H9 (cell line): ENCODE measurements at regions not wholly inside any gene's neighbourhood (a gene's known extent, or its start where the extent isn't known, plus 50 kb on each side); places are given as distances from the start of the nearest gene placed in this dataset.

Experiments used
- DNase-seq: peaks from one replicate; pipeline ENCODE4 v3.0.0-alpha.2; 2017
- H2AFZ ChIP-seq: one replicate; pipeline ENCODE4 v1.6.1; 2013; ENCODE audit warnings: mild to moderate bottlenecking, low read length, control low read depth, moderate library complexity
- H2AK5ac ChIP-seq: 2 replicates; pipeline ENCODE4 v1.6.1; 2013; ENCODE audit warnings: low read length, control low read depth, mixed read lengths; ENCODE audit not compliant: insufficient read length
- H2BK120ac ChIP-seq: one replicate; pipeline ENCODE4 v1.6.1; 2013; ENCODE audit warnings: low read depth, mild to moderate bottlenecking, low read length, control low read depth, inconsistent platforms; ENCODE audit not compliant: poor library complexity, severe bottlenecking
- H2BK12ac ChIP-seq: 2 replicates; pipeline ENCODE4 v1.6.1; 2013; ENCODE audit warnings: low read length, control low read depth, mixed read lengths, low read depth; ENCODE audit not compliant: insufficient read length
- H2BK15ac ChIP-seq: 2 replicates; pipeline ENCODE4 v1.6.1; 2013; ENCODE audit warnings: low read depth, low read length, control low read depth
- H2BK20ac ChIP-seq: one replicate; pipeline ENCODE4 v1.6.1; 2013; ENCODE audit warnings: low read depth, mild to moderate bottlenecking, low read length, control low read depth, inconsistent platforms; ENCODE audit not compliant: poor library complexity, severe bottlenecking
- H2BK5ac ChIP-seq: 2 replicates; pipeline ENCODE4 v1.6.1; 2013; ENCODE audit warnings: low read length, control low read depth, mixed read lengths; ENCODE audit not compliant: insufficient read length
- H3K14ac ChIP-seq: 2 replicates; pipeline ENCODE4 v1.6.1; 2013; ENCODE audit warnings: low read length, control low read depth; ENCODE audit not compliant: insufficient read depth
- H3K18ac ChIP-seq: 2 replicates; pipeline ENCODE4 v1.6.1; 2013; ENCODE audit warnings: low read depth, mild to moderate bottlenecking, mixed read lengths, low read length, control low read depth; ENCODE audit not compliant: insufficient read length
- H3K23ac ChIP-seq: 2 replicates; pipeline ENCODE4 v1.6.1; 2013; ENCODE audit warnings: low read length, control low read depth, mixed read lengths, low read depth; ENCODE audit not compliant: insufficient read length
- H3K23me2 ChIP-seq: 2 replicates; pipeline ENCODE4 v1.6.1; 2013; ENCODE audit warnings: low read depth, mild to moderate bottlenecking, mixed read lengths, low read length, control low read depth; ENCODE audit not compliant: insufficient read length, poor library complexity, severe bottlenecking
- H3K27ac ChIP-seq: 2 replicates; pipeline ENCODE4 v1.5.1; 2013; ENCODE audit warnings: low read length, control low read depth, mixed read lengths, low read depth; ENCODE audit not compliant: insufficient read length
- H3K27me3 ChIP-seq: 2 replicates; pipeline ENCODE4 v1.6.1; 2013; ENCODE audit warnings: low read length, control low read depth, inconsistent platforms; ENCODE audit not compliant: insufficient read depth
- H3K4ac ChIP-seq: 2 replicates; pipeline ENCODE4 v1.6.1; 2013; ENCODE audit warnings: low read depth, mild to moderate bottlenecking, control low read depth, inconsistent platforms, low read length, moderate library complexity
- H3K4me1 ChIP-seq: 2 replicates; pipeline ENCODE4 v1.6.1; 2013; ENCODE audit warnings: low read length, control low read depth, inconsistent platforms; ENCODE audit not compliant: insufficient read depth
- H3K4me2 ChIP-seq: 2 replicates; pipeline ENCODE4 v1.6.1; 2013; ENCODE audit warnings: low read length, control low read depth, mixed read lengths; ENCODE audit not compliant: insufficient read length, insufficient read depth
- H3K56ac ChIP-seq: 2 replicates; pipeline ENCODE4 v1.6.1; 2013; ENCODE audit warnings: low read depth, mild to moderate bottlenecking, mixed read lengths, low read length, control low read depth; ENCODE audit not compliant: insufficient read length
- H3K79me1 ChIP-seq: 2 replicates; pipeline ENCODE4 v1.6.1; 2013; ENCODE audit warnings: low read depth, mild to moderate bottlenecking, moderate library complexity, low read length, control low read depth, inconsistent platforms; ENCODE audit not compliant: insufficient read depth, poor library complexity, severe bottlenecking
- H3K79me2 ChIP-seq: 2 replicates; pipeline ENCODE4 v1.6.1; 2013; ENCODE audit warnings: low read length, control low read depth, inconsistent platforms; ENCODE audit not compliant: insufficient read depth
- H3K9ac ChIP-seq: 2 replicates; pipeline ENCODE4 v1.6.1; 2013; ENCODE audit warnings: low read length, control low read depth, mixed read lengths; ENCODE audit not compliant: insufficient read length; ENCODE audit errors: extremely low read depth
- H3K9me3 ChIP-seq: one replicate; pipeline ENCODE4 v1.6.1; 2013; ENCODE audit warnings: low read depth, low read length, inconsistent platforms; ENCODE audit not compliant: control insufficient read depth
- H3T11ph ChIP-seq: one replicate; pipeline ENCODE4 v1.6.1; 2013; ENCODE audit warnings: mild to moderate bottlenecking, low read length, control low read depth, inconsistent platforms
- H4K20me1 ChIP-seq: one replicate; pipeline ENCODE4 v1.6.1; 2013; ENCODE audit not compliant: control insufficient read depth, insufficient read length, insufficient read depth
- H4K5ac ChIP-seq: 2 replicates; pipeline ENCODE4 v1.6.1; 2013; ENCODE audit warnings: low read depth, mild to moderate bottlenecking, mixed read lengths, low read length, control low read depth; ENCODE audit not compliant: insufficient read length
- H4K8ac ChIP-seq: replicated peaks from 2 replicates; pipeline ENCODE4 v1.6.1; 2013; ENCODE audit warnings: low read length, control low read depth, mixed read lengths, low read depth; ENCODE audit not compliant: insufficient read length
- H4K91ac ChIP-seq: 2 replicates; pipeline ENCODE4 v1.6.1; 2013; ENCODE audit warnings: low read depth, mild to moderate bottlenecking, moderate library complexity, mixed read lengths, low read length, control low read depth; ENCODE audit not compliant: insufficient read length
- H3K27ac Mint-ChIP-seq, 3 experiments: 2 replicates in 2 of 3; 3 replicates in 1 of 3; pipeline ENCODE4 v1.8.0; 2020 to 2021; ENCODE audit warnings: mixed read lengths in 3 of 3, mild to moderate bottlenecking in 1 of 3, moderate library complexity in 1 of 3
- H3K27me3 Mint-ChIP-seq: 2 replicates; pipeline ENCODE4 v1.8.0; 2021; ENCODE audit warnings: low read depth, mild to moderate bottlenecking, moderate library complexity, mixed read lengths
- H3K36me3 Mint-ChIP-seq, 3 experiments: 2 replicates in 2 of 3; 3 replicates in 1 of 3; pipeline ENCODE4 v1.8.0; 2020 to 2021; ENCODE audit warnings: low read depth in 3 of 3, mixed read lengths in 3 of 3; ENCODE audit not compliant: insufficient read depth in 1 of 3
- H3K4me1 Mint-ChIP-seq, 2 experiments: 2 replicates each; pipeline ENCODE4 v1.8.0; 2020; ENCODE audit warnings: mixed read lengths in 2 of 2
- H3K4me3 Mint-ChIP-seq, 2 experiments: 2 replicates in 1 of 2; 3 replicates in 1 of 2; pipeline ENCODE4 v1.8.0; 2020 to 2021; ENCODE audit warnings: mild to moderate bottlenecking in 2 of 2, mixed read lengths in 2 of 2, moderate library complexity in 1 of 2
- H3K9me3 Mint-ChIP-seq, 2 experiments: 2 replicates in 1 of 2; 3 replicates in 1 of 2; pipeline ENCODE4 v1.8.0; 2020; ENCODE audit warnings: mild to moderate bottlenecking in 2 of 2, mixed read lengths in 2 of 2, moderate library complexity in 1 of 2
- CTCF ChIP-seq: fragments of 200-600 bp; sonication (generic); conservative IDR thresholded peaks from 3 replicates; pipeline ENCODE4 v1.8.0; 2021; ENCODE audit warnings: antibody characterized with exemption, mild to moderate bottlenecking
- WGBS: extraction: QIAGEN DNeasy Blood & Tissue Kit; methylation state at CpG from one replicate; pipeline ENCODE4 v1.1.7; 2013; ENCODE audit warnings: missing lambda C conversion rate, low lambda C conversion rate, mixed read lengths; ENCODE audit not compliant: insufficient read length; ENCODE audit errors: extremely low coverage; 5-methylcytosine and 5-hydroxymethylcytosine counted together

GRCh38 chr14:76941946-76942805 is 86.3 kb downstream of the IRF2BPL start:
- no peak overlapping the region for H4K8ac ChIP-seq
- H3K4ac ChIP-seq = no peak overlapping the region
- Mint-ChIP-seq H3K9me3 (no peaks in the 10 kb centered on the region; a peak in 1 of 5 replicates), H3K36me3 (peaks cover 0 to 4% (median 0%) of the 10 kb centered on the region in 3 experiments; a peak in 1 of 7 replicates), H3K27ac (0 out of 7 replicates have a peak overlapping the region, but pooled peaks of 2 of the 3 experiments have one; percentile 7 to 50), H3K4me1 (peaks cover 25 to 38% of the 10 kb centered on the region in 2 experiments), H3K27me3 (no peaks in the 10 kb centered on the region), H3K4me3 (no peak overlapping the region)
- no peaks in the 10 kb centered on the region for H3K23me2 ChIP-seq
- H2AK5ac ChIP-seq = no peak overlapping the region
- no peaks in the 10 kb centered on the region; the same call in 1 of the 2 replicates for H3K27me3 ChIP-seq
- no peak overlapping the region for H3K14ac ChIP-seq
- no peaks in the 10 kb centered on the region for H3K79me2 ChIP-seq
- H2BK12ac ChIP-seq = no peak overlapping the region
- H2AFZ ChIP-seq = no peak overlapping the region
- H3K4me2 ChIP-seq = no peak overlapping the region
- TF ChIP-seq CTCF = no peak
- no peak overlapping the region for H2BK5ac ChIP-seq
- no peak overlapping the region for H3K27ac ChIP-seq
- no peaks in the 10 kb centered on the region; the same call in 1 of the 2 replicates for H3K4me1 ChIP-seq
- H3K23ac ChIP-seq = no peak overlapping the region
- H3K79me1 ChIP-seq = no peaks in the 10 kb centered on the region
- no CpG with 5 or more reads among the region's 12 CpGs for WGBS
- H3K9ac ChIP-seq = no peak overlapping the region
- no peak for DNase-seq
- H3K56ac ChIP-seq = no peak overlapping the region
- H4K91ac ChIP-seq = no peak overlapping the region
- H2BK120ac ChIP-seq = no peak overlapping the region
- no peak overlapping the region for H3K18ac ChIP-seq
- no peak overlapping the region for H3T11ph ChIP-seq
- no peak overlapping the region for H4K5ac ChIP-seq
- H3K9me3 ChIP-seq = no peaks in the 10 kb centered on the region
- no peak overlapping the region for H2BK15ac ChIP-seq
- no peaks in the 10 kb centered on the region for H4K20me1 ChIP-seq
- H2BK20ac ChIP-seq = no peak overlapping the region
